ENCODE measurements at regions not wholly inside any gene's neighbourhood (a gene's known extent, or its start where the extent isn't known, plus 50 kb on each side); places are given as distances from the start of the nearest gene placed in this dataset.

GRCh38 chr1:192945390-192946130 is 113.6 kb downstream of the UCHL5 start:
- H3K4me1 Mint-ChIP-seq: no peaks in the 10 kb centered on the region
- no peak overlapping the region for H3K27ac Mint-ChIP-seq
- CTCF ChIA-PET: no interaction called here
- no peaks in the 10 kb centered on the region for H3K36me3 Mint-ChIP-seq
- H3K9me3 Mint-ChIP-seq: no peaks in the 10 kb centered on the region
- no peak for DNase-seq
- H3K4me3 Mint-ChIP-seq: no peak overlapping the region
- H3K27me3 Mint-ChIP-seq: no peaks in the 10 kb centered on the region

- no peaks in the 10 kb centered on the region for H3K27me3 Mint-ChIP-seq
Observed at GRCh38 chr1:192949783-192950182, 109.4 kb downstream of the UCHL5 start.

GRCh38 chr1:192950926-192951325 is 108.2 kb downstream of the UCHL5 start:
- DNase-seq: no peak
- H3K4me1 Mint-ChIP-seq: no peaks in the 10 kb centered on the region
- H3K9me3 Mint-ChIP-seq: no peaks in the 10 kb centered on the region
- no peak overlapping the region for H3K4me3 Mint-ChIP-seq
- no peak overlapping the region for H3K27ac Mint-ChIP-seq
- no peaks in the 10 kb centered on the region for H3K27me3 Mint-ChIP-seq
- no peaks in the 10 kb centered on the region for H3K36me3 Mint-ChIP-seq
- CTCF ChIA-PET: no interaction called here

More at GRCh38 chr1:192949783-192950182, 109.4 kb downstream of the UCHL5 start:
- Mint-ChIP-seq H3K27ac (no peak overlapping the region), H3K4me3 (no peak overlapping the region), H3K36me3 (no peaks in the 10 kb centered on the region), H3K4me1 (no peaks in the 10 kb centered on the region), H3K9me3 (no peaks in the 10 kb centered on the region)
- no peak for DNase-seq
- CTCF ChIA-PET: no interaction called here

DNA sequence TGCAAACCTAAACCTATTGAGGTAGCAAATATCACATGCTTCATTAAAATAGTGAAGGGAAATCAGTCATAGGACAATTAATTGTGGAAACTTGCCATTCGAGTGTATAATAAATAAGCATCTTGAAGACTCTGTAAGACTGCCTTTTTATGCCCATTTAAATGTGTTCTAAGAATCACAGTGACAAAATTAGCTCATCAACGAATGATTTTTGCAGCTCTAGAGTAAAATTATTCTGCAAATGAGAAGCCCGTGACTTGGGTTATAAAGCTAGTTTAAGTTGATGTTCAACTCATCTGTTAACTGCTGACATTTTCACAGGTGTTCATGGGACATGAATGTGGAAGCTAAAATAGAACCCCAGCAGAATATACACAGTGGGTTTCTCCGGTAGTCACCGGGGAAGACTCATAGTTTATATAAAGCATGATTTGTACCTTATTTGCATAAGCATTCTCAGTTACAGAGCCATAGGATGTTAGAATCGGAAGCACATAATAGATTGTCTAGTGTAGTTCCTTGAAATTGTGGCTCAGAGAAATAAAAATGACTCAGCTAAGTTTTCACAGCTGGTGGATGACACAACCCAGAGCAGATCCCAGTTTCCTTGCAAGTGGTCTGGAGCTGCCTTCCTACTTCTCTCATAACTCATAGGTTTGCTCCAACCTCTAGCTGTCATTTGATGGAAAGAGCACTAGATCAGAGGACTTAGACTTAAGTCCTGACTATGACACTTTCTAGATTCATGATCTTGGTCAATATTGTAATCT is 107.3 kb downstream of the UCHL5 start:
- Mint-ChIP-seq H3K9me3 (no peaks in the 10 kb centered on the region), H3K4me3 (no peak overlapping the region), H3K27me3 (no peaks in the 10 kb centered on the region), H3K27ac (no peak overlapping the region), H3K36me3 (no peaks in the 10 kb centered on the region), H3K4me1 (no peaks in the 10 kb centered on the region)
- CTCF ChIA-PET: interaction anchor here (1.3 kb wide), 1 partner anchor 15 kb away, joined by 3 read pairs; no protein-coding TSS in a partner anchor
- no peak for DNase-seq

DNA sequence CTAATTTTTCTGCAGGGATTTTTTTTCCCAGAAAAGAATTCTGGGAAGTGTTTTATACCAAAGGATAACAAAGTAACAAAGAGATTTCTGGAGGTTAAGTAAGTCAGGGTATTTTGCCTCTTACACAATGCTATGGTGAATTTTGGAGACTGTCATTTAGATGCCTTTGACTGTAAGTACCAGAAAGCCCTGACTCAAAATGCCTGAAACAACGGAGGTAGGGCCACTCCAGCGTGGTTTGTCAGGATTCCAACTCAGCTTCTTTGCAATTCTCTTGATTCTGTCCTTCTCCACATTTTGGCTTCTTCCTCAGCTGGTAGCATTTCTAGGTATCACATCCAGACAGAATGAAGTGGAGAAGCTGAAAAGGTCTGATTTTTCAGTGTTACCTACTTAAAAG is 106.5 kb downstream of the UCHL5 start:
- no peak overlapping the region for H3K4me3 Mint-ChIP-seq
- no peak overlapping the region for H3K27ac Mint-ChIP-seq
- CTCF ChIA-PET: interaction anchor here (0.6 to 1.3 kb wide), 2 partner anchors 16 to 300 kb away, joined by 3 read pairs; no protein-coding TSS in a partner anchor
- no peak for DNase-seq
- no peaks in the 10 kb centered on the region for H3K27me3 Mint-ChIP-seq
- no peaks in the 10 kb centered on the region for H3K36me3 Mint-ChIP-seq
- no peaks in the 10 kb centered on the region for H3K9me3 Mint-ChIP-seq
- no peaks in the 10 kb centered on the region for H3K4me1 Mint-ChIP-seq

DNA sequence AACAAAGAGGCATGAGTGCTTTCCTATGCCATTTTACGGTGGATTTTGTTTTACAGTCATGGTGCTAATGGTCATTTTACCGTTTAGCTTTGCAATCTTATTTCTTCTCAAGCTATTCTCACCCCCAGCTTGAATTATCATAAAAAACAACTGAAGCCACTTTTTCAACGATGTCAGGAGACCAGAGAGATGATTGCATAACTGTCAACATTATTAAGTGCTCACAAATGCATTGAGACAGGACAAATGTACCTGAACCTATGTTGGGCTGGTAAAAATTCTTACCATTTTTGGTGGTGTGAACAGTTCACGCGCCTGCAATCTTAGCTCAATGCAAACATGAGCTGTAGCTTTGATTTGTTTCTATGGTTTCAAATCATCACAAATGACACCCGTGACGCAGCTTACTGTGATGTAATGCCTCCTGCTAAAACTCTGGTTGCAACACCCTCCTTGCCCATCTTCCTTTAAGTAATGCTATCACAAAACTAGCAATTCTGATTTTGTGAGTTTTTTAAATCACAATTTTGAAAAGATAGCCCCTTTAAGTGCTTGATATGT is 104.4 kb downstream of the UCHL5 start:
- Mint-ChIP-seq H3K4me1 (no peaks in the 10 kb centered on the region), H3K27me3 (no peaks in the 10 kb centered on the region), H3K36me3 (no peaks in the 10 kb centered on the region), H3K9me3 (no peaks in the 10 kb centered on the region), H3K27ac (no peak overlapping the region), H3K4me3 (no peak overlapping the region)
- CTCF ChIA-PET: no interaction called here
- DNase-seq: no peak

GRCh38 chr1:192958350-192958749 is 100.8 kb downstream of the UCHL5 start:
- no peak for DNase-seq

DNA sequence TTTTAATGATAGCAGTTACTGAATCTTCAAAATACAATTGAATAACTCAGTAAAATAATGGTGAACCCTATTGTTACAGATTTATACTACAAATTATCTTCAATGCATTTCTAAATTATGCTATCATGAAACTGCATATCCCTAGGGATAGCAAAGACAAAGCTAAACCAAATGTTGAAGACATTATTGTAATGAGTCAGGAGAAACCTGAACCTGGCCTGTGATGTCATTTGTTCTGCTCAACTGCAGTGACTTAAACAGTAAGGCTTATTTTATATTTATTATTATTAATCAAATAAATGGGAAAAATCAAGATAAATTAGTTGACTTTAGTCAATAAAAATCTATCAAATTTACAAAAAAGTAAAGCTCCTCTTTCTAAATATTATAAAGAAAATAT is 100.3 kb downstream of the UCHL5 start:
- Mint-ChIP-seq H3K4me1 (no peaks in the 10 kb centered on the region), H3K27ac (no peak overlapping the region), H3K9me3 (no peaks in the 10 kb centered on the region), H3K27me3 (no peaks in the 10 kb centered on the region), H3K4me3 (no peak overlapping the region), H3K36me3 (no peaks in the 10 kb centered on the region)
- CTCF ChIA-PET: no interaction called here
- no peak for DNase-seq

More at GRCh38 chr1:192958350-192958749, 100.8 kb downstream of the UCHL5 start:
- CTCF ChIA-PET: no interaction called here
- H3K27me3 Mint-ChIP-seq: no peaks in the 10 kb centered on the region
- no peaks in the 10 kb centered on the region for H3K36me3 Mint-ChIP-seq
- no peaks in the 10 kb centered on the region for H3K4me1 Mint-ChIP-seq
- H3K4me3 Mint-ChIP-seq: no peak overlapping the region
- H3K27ac Mint-ChIP-seq: no peak overlapping the region
- H3K9me3 Mint-ChIP-seq: no peaks in the 10 kb centered on the region

DNA sequence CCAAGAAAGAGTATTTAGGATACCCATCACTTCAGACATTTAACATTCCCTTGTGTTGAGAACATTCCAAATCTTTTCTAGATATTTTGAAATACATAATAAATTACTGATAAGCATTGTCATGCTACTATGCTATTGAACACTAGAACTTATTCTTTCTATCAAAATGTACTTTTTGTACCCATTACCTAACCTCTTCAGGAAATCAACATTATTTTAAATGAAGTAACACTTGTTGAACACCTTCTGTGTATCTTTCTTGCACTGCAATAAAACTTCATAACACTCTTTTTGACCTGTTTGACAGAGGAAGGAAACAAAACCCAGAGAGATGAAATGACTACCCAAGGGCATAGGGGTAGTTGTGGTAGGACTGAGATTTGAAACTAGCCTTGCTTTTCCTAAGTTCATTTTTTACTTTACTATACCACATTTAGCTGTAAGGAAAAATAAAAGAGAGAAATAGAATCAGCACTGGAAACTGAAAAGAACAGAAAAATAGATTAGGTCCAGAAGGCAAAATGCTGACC is 99.4 kb downstream of the UCHL5 start:
- no peaks in the 10 kb centered on the region for H3K36me3 Mint-ChIP-seq
- CTCF ChIA-PET: no interaction called here
- no peak for DNase-seq
- H3K4me1 Mint-ChIP-seq: no peaks in the 10 kb centered on the region
- H3K27me3 Mint-ChIP-seq: no peaks in the 10 kb centered on the region
- H3K9me3 Mint-ChIP-seq: no peaks in the 10 kb centered on the region
- H3K4me3 Mint-ChIP-seq: no peak overlapping the region
- H3K27ac Mint-ChIP-seq: no peak overlapping the region

Data from activated naive CD4-positive, alpha-beta T cell treated with anti-CD3 and anti-CD28 coated beads, Interleukin-2, amount 10 ng/mL, durations not matched to agents 7 days and 5 days (primary cell).